Activated CD4-positive, alpha-beta T cell treated with anti-CD3 and anti-CD28 coated beads, Interleukin-2, amount 10 ng/mL, durations not matched to agents 7 days and 5 days (primary cell): ENCODE measurements at regions not wholly inside any gene's neighbourhood (a gene's known extent, or its start where the extent isn't known, plus 50 kb on each side); places are given as distances from the start of the nearest gene placed in this dataset.

Experiments used
- CTCF ChIA-PET: fragments of 350-600 bp; sonication (Branson Sonifier 250); formaldehyde crosslinking; loops from one replicate; lab custom pipeline; 2021; ENCODE audit warnings: antibody characterized with exemption; lab: Charles Lee
- POLR2A ChIA-PET: fragments of 350-600 bp; sonication (Branson Sonifier 250); formaldehyde crosslinking; loops from one replicate; lab custom pipeline; 2021; ENCODE audit warnings: antibody characterized with exemption; lab: Charles Lee
- DNase-seq: peaks from one replicate; pipeline ENCODE4 v3.0.0-alpha.2; 2020
- H3K27ac Mint-ChIP-seq: one replicate; pipeline ENCODE4 v1.8.0; 2021; ENCODE audit warnings: mild to moderate bottlenecking, moderate library complexity, mixed read lengths
- H3K27me3 Mint-ChIP-seq: one replicate; pipeline ENCODE4 v1.8.0; 2021; ENCODE audit warnings: mixed read lengths
- H3K36me3 Mint-ChIP-seq: one replicate; pipeline ENCODE4 v1.8.0; 2021; ENCODE audit warnings: low read depth, mixed read lengths
- H3K4me1 Mint-ChIP-seq: one replicate; pipeline ENCODE4 v1.8.0; 2021; ENCODE audit warnings: mixed read lengths
- H3K4me3 Mint-ChIP-seq: one replicate; pipeline ENCODE4 v1.8.0; 2021; ENCODE audit warnings: mild to moderate bottlenecking, moderate library complexity, mixed read lengths
- H3K9me3 Mint-ChIP-seq: one replicate; pipeline ENCODE4 v1.8.0; 2021; ENCODE audit warnings: mixed read lengths

- no peaks in the 10 kb centered on the region for H3K4me1 Mint-ChIP-seq
- H3K4me3 Mint-ChIP-seq, result no peak overlapping the region
- DNase-seq, result no peak
- no peaks in the 10 kb centered on the region for H3K9me3 Mint-ChIP-seq
- no peaks in the 10 kb centered on the region for H3K36me3 Mint-ChIP-seq
- peaks cover 4% of the 10 kb centered on the region for H3K27me3 Mint-ChIP-seq
- H3K27ac Mint-ChIP-seq, result no peak overlapping the region
- ChIA-PET POLR2A (no interaction called here), CTCF (no interaction called here)
Measured at GRCh38 chr20:48169650-48170225, 384.5 kb upstream of the SULF2 start.

- Mint-ChIP-seq H3K27me3 (peaks cover 4% of the 10 kb centered on the region), H3K9me3 (no peaks in the 10 kb centered on the region), H3K4me1 (no peaks in the 10 kb centered on the region), H3K36me3 (no peaks in the 10 kb centered on the region), H3K4me3 (no peak overlapping the region), H3K27ac (no peak overlapping the region)
- DNase-seq, result no peak
- ChIA-PET POLR2A (no interaction called here), CTCF (no interaction called here)
Measured at GRCh38 chr20:48166082-48166835, 381.0 kb upstream of the SULF2 start.

- no peaks in the 10 kb centered on the region for H3K9me3 Mint-ChIP-seq
- H3K4me1 Mint-ChIP-seq, result no peaks in the 10 kb centered on the region
- no peaks in the 10 kb centered on the region for H3K36me3 Mint-ChIP-seq
- no peak for DNase-seq
- no peak overlapping the region for H3K4me3 Mint-ChIP-seq
- no peak overlapping the region for H3K27ac Mint-ChIP-seq
- ChIA-PET CTCF (no interaction called here), POLR2A (no interaction called here)
- peaks cover 4% of the 10 kb centered on the region for H3K27me3 Mint-ChIP-seq
Measured at GRCh38 chr20:48165401-48165685, 380.1 kb upstream of the SULF2 start.

- POLR2A ChIA-PET, result no interaction called here
- no peak for DNase-seq
- H3K36me3 Mint-ChIP-seq, result no peaks in the 10 kb centered on the region
- H3K4me3 Mint-ChIP-seq, result no peak overlapping the region
- CTCF ChIA-PET, result no interaction called here
- no peak overlapping the region for H3K27ac Mint-ChIP-seq
- peaks cover 2% of the 10 kb centered on the region for H3K27me3 Mint-ChIP-seq
- H3K4me1 Mint-ChIP-seq, result no peaks in the 10 kb centered on the region
- H3K9me3 Mint-ChIP-seq, result no peaks in the 10 kb centered on the region
Measured at GRCh38 chr20:48164566-48165400, 379.5 kb upstream of the SULF2 start.

GRCh38 chr20:48164034-48164433 is 378.8 kb upstream of the SULF2 start:
- H3K4me3 Mint-ChIP-seq, result no peak overlapping the region
- H3K27ac Mint-ChIP-seq, result no peak overlapping the region
- ChIA-PET CTCF (no interaction called here), POLR2A (no interaction called here)
- no peaks in the 10 kb centered on the region for H3K36me3 Mint-ChIP-seq
- no peaks in the 10 kb centered on the region for H3K27me3 Mint-ChIP-seq
- no peak for DNase-seq
- H3K9me3 Mint-ChIP-seq, result no peaks in the 10 kb centered on the region
- no peaks in the 10 kb centered on the region for H3K4me1 Mint-ChIP-seq

DNA sequence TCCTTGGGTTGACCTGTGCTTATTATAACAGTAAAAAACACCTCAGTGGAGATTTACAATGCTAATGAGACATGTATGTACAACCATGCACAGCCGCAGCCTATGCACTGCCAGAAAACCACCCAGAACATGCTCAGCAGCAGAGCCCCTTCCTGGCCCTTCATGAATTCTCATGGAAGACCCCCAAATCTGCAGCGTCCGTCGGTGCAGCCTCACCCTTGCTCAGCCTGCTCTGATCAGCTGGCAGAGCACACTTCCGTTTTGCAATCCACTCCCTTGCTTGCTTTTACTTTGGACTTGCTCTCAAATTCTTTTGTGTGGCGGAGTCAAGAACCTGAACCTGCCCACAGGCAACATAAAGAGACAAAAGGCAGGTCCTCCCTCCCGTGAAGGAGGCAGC is 378.2 kb upstream of the SULF2 start:
- no peaks in the 10 kb centered on the region for H3K4me1 Mint-ChIP-seq

DNA sequence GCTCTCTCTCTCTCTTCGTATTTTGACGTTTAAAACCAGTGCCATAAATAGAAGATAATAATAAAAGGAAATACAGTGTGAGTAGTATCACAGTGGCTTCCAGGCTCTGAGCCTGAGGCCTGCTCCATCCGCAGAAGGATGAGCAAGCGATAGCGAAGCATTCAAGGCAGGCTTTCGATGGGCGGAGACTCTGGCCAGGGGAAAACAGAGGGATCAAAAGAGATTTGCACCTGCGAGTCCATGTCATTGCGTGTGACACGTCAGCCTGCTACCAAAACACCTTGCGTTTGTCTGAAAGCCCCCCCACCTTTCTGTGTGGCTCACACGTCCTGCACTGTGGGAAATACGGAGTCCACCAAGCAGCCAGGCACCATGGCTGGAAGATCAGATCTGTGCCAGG is 377.3 kb upstream of the SULF2 start:
- CTCF ChIA-PET, result no interaction called here
- Mint-ChIP-seq H3K27ac (no peak overlapping the region), H3K4me3 (no peak overlapping the region), H3K36me3 (no peaks in the 10 kb centered on the region), H3K9me3 (no peaks in the 10 kb centered on the region), H3K4me1 (no peaks in the 10 kb centered on the region), H3K27me3 (peaks cover 5% of the 10 kb centered on the region)
- no peak for DNase-seq
- POLR2A ChIA-PET, result no interaction called here

More for the DNA sequence above, 378.2 kb upstream of the SULF2 start:
- Mint-ChIP-seq H3K4me3 (no peak overlapping the region), H3K27me3 (no peaks in the 10 kb centered on the region), H3K27ac (no peak overlapping the region), H3K9me3 (no peaks in the 10 kb centered on the region), H3K36me3 (no peaks in the 10 kb centered on the region)
- ChIA-PET POLR2A (no interaction called here), CTCF (no interaction called here)
- no peak for DNase-seq

DNA sequence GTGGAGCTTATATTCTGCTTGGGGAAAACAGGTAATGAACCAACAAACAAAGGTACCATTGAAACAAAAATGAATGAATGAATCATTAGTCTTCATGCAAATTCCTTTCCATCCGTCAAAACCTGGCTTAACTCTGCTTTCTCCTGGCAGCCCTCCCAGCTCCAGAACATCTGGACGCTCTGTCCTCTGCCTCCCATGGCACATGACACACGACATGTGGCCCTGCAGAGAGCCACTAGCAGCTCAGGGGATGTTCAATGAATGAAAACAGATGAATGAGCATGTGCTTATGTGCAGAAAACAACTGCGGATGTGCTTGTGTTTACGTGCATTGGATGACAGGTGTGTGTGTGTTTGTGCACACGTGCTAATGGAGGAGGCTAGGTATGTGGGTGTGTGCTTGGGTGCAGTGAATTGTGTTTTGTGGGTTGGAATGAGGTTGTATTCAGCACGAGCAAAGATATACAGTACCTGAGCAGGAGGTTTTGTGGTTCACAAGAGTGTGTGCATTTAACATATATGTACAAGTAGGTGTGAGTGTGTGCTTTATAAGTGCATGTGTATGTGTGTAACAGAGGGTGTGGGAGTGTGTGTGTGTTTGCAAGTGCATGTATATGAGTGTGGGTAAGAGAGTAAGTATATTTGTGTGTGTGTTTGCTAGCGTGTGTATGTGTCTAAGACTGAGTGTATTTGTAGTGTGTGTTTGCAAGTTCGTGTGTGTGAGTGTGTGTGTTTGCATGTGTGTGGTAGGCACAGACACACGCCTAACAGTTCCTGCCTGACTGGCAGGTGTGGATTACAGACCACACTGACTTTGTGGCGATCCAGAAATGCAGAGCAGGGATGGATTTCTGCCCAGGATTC is 374.1 kb upstream of the SULF2 start:
- no peaks in the 10 kb centered on the region for H3K4me1 Mint-ChIP-seq

DNA sequence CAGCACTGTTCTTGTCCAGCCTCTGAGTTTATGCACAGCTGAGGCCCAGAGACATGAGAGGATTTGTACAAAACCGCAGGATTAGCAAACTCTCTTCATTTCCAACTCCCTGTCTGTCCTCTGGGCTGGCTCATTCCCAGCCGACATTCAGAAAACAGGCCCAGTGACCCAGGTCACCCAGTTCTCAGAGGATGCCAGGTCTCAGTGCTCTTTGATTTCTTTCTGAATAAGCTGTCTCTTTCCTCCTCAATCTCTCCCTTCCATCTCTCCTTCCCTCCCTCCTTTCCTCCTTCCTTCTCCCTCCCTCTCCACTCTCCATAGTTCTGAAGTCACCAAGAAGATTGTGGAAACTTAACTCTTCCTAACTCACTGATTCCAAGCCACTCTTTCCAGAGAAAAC is 372.7 kb upstream of the SULF2 start:
- Mint-ChIP-seq H3K36me3 (no peaks in the 10 kb centered on the region), H3K4me3 (no peak overlapping the region), H3K27ac (no peak overlapping the region), H3K27me3 (peaks cover 6% of the 10 kb centered on the region), H3K9me3 (no peaks in the 10 kb centered on the region), H3K4me1 (no peaks in the 10 kb centered on the region)
- CTCF ChIA-PET, result no interaction called here
- POLR2A ChIA-PET, result no interaction called here
- DNase-seq, result no peak

More for the DNA sequence above, 374.1 kb upstream of the SULF2 start:
- ChIA-PET POLR2A (no interaction called here), CTCF (no interaction called here)
- no peak overlapping the region for H3K27ac Mint-ChIP-seq
- H3K36me3 Mint-ChIP-seq, result no peaks in the 10 kb centered on the region
- H3K27me3 Mint-ChIP-seq, result peaks cover 6% of the 10 kb centered on the region
- DNase-seq, result no peak
- no peaks in the 10 kb centered on the region for H3K9me3 Mint-ChIP-seq
- no peak overlapping the region for H3K4me3 Mint-ChIP-seq

DNA sequence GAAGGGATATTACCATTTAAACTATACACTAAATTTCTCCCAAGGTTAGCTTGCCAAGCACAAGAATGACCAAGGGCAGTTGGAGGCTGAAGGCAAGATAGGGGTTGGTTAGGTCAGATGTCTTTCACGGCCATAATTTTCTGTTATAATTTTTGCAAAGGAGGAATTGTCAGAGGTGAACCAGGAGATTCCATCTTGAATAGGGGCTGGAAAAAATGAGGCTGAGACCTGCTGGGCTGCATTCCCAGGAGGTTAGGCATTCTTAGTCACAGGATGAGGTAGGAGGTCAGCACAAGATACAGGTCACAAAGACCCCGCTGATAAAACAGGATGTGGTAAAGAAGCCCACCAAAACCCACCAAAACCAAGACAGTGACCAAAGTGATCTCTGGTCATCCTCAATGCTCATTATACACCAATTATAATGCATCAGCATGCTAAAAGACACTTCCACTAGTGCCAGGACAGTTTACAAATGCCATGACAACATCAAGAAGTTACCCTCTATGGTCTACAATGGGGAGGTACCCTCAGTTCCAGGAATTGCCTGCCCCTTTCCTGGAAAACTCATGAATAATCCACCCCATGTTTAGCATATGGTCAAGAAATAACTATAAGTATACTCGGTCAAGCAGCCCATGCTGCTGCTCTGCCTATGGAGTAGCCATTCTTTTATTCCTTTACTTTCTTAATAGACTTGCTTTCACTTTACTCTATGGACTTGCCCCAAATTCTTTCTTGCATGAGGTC is 371.8 kb upstream of the SULF2 start:
- Mint-ChIP-seq H3K27ac (no peak overlapping the region), H3K4me1 (no peaks in the 10 kb centered on the region), H3K27me3 (peaks cover 6% of the 10 kb centered on the region), H3K36me3 (no peaks in the 10 kb centered on the region), H3K9me3 (no peaks in the 10 kb centered on the region), H3K4me3 (no peak overlapping the region)
- ChIA-PET POLR2A (no interaction called here), CTCF (no interaction called here)
- DNase-seq, result no peak

DNA sequence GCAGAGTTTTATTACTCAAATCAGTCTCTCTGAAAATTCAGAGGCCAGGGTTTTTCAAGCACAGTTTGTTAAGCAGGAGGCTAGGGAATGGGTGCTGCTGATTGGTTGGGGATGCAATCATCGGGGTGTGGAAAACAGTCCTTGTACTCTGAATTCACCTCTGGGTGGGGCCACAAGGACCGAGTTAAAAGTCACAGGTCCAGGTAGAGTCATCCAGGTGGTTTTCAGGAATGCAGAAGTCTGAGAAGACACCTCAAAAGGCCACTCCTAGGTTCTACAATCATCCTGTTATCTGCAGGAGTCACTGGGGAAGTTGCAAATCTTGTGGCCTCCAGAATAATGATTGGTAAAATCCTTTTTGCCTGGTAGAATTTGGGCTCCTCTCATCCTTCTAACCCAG is 371.2 kb upstream of the SULF2 start:
- Mint-ChIP-seq H3K36me3 (no peaks in the 10 kb centered on the region), H3K4me1 (no peaks in the 10 kb centered on the region), H3K27ac (no peak overlapping the region), H3K27me3 (peaks cover 6% of the 10 kb centered on the region), H3K9me3 (no peaks in the 10 kb centered on the region), H3K4me3 (no peak overlapping the region)
- ChIA-PET CTCF (no interaction called here), POLR2A (no interaction called here)
- no peak for DNase-seq

GRCh38 chr20:48155268-48155667 is 370.0 kb upstream of the SULF2 start:
- ChIA-PET CTCF (no interaction called here), POLR2A (no interaction called here)
- Mint-ChIP-seq H3K36me3 (no peaks in the 10 kb centered on the region), H3K9me3 (no peaks in the 10 kb centered on the region), H3K4me3 (no peak overlapping the region), H3K4me1 (no peaks in the 10 kb centered on the region), H3K27me3 (peaks cover 6% of the 10 kb centered on the region), H3K27ac (no peak overlapping the region)
- no peak for DNase-seq
